Heart left ventricle (tissue), 16 donors: ENCODE measurements at regions not wholly inside any gene's neighbourhood (a gene's known extent, or its start where the extent isn't known, plus 50 kb on each side); places are given as distances from the start of the nearest gene placed in this dataset.

Experiments
- ATAC-seq, 4 donors: fragments of 200-7000 bp; cut with Tn5 transposase; one replicate each; pipeline ENCODE4 v1.9.1; 2020 to 2022; ENCODE audit warnings: moderate library complexity in 4 of 4, mild to moderate bottlenecking in 3 of 4, moderate number of reproducible peaks in 1 of 4
- DNase-seq, 5 donors: peaks; one replicate each; pipeline ENCODE4 v3.0.0-alpha.2; 2020
- H3K27ac ChIP-seq, 12 donors: fragments of 200-600 bp; sonication (generic) in 4 of 12; one replicate each; pipeline versions ENCODE4 v1.5.0 to v1.8.0; 2016 to 2022; ENCODE audit warnings: mild to moderate bottlenecking in 2 of 12
- H3K27me3 ChIP-seq, 9 donors: fragments of 200-600 bp; sonication (generic) in 2 of 9; one replicate each; pipeline versions ENCODE4 v1.5.1 to v1.8.0; 2016 to 2022; ENCODE audit warnings: mild to moderate bottlenecking in 3 of 9
- H3K36me3 ChIP-seq, 9 donors: fragments of 200-600 bp; sonication (generic) in 2 of 9; one replicate each; pipeline versions ENCODE4 v1.5.0 to v1.8.0; 2018 to 2022; ENCODE audit warnings: mild to moderate bottlenecking in 2 of 9
- H3K4me1 ChIP-seq, 12 donors: fragments of 200-600 bp; sonication (generic) in 4 of 12; one replicate each; pipeline versions ENCODE4 v1.5.0 to v1.8.0; 2016 to 2022; ENCODE audit warnings: mild to moderate bottlenecking in 3 of 12
- H3K4me3 ChIP-seq, 12 donors: fragments of 200-600 bp; sonication (generic) in 4 of 12; one replicate each; pipeline versions ENCODE4 v1.5.0 to v1.8.0; 2017 to 2022; ENCODE audit warnings: mild to moderate bottlenecking in 9 of 12, moderate library complexity in 4 of 12
- H3K9me3 ChIP-seq, 12 donors: fragments of 200-600 bp; sonication (generic) in 4 of 12; one replicate each; pipeline versions ENCODE4 v1.5.0 to v1.8.0; 2016 to 2022; ENCODE audit warnings: mild to moderate bottlenecking in 1 of 12
- POLR2A ChIP-seq, 2 donors: fragments of 450-650 bp; IDR thresholded peaks; one replicate each; pipeline ENCODE4 v1.6.1; 2017; ENCODE audit warnings: antibody characterized with exemption in 2 of 2, mild to moderate bottlenecking in 2 of 2, moderate library complexity in 2 of 2
- WGBS, 4 donors: extraction: QIAGEN DNeasy Blood & Tissue Kit in 2 of 4; methylation state at CpG; one replicate each; pipeline versions ENCODE4 v1.1.5 to v1.1.7; 2013 to 2018; 5-methylcytosine and 5-hydroxymethylcytosine counted together
- intact Hi-C, 10 donors: fragments of 100-400 bp; cut with DNase I; formaldehyde crosslinking; loops; one replicate each; pipeline versions ENCODE4 v1.11.1 to v1.14.2; 2022
- TF ChIP-seq, protein P1 (sequence below), 12 donors: fragments of 200-600 bp; sonication (generic) in 4 of 12; IDR thresholded peaks; one replicate each; pipeline versions ENCODE4 v1.5.0 to v1.8.0; 2018 to 2022; ENCODE audit warnings: antibody characterized with exemption in 12 of 12, mild to moderate bottlenecking in 5 of 12
- donor health status: ischemic (EF 13 %, LVEDD 7.1; RV severe dilation, severe dysfunction).
- donor health status: healthy with polysubstance abuse.
- donor health status: DM: no; HTN: yes; CAD: no.
- donor health status: DM: no; HTN: no; CAD: no.
- donor health status: ischemic (EF 25% LVEDD 6.9; RV normal size, moderate dysfunction).
- donor health status: ischemic (EF 25% LVEDD 5.7; RV mildly dilated, moderate dysfunction).
- donor health status: healthy.
- donor health status: DM: yes; HTN: yes; CAD: no.
- donor health status: ischemic (EF 35%, LVEDD 5.7; RV mildly dilated, moderate dysfunction).
- donor health status: nonischemic (EF 11% LVEDD 7.7; RV severe dilation, severe dysfunction).
- donor health status: DM: yes; HTN: yes; CAD: no.
- donor health status: PGD.
- donor health status: ischemic (EF 29% LVEDD 5.4; RV normal size, mild dysfunction).
- donor health status: nonischemic (EF 23%, LVEDD 6.1; RV moderate dilation, normal function).

DNA sequence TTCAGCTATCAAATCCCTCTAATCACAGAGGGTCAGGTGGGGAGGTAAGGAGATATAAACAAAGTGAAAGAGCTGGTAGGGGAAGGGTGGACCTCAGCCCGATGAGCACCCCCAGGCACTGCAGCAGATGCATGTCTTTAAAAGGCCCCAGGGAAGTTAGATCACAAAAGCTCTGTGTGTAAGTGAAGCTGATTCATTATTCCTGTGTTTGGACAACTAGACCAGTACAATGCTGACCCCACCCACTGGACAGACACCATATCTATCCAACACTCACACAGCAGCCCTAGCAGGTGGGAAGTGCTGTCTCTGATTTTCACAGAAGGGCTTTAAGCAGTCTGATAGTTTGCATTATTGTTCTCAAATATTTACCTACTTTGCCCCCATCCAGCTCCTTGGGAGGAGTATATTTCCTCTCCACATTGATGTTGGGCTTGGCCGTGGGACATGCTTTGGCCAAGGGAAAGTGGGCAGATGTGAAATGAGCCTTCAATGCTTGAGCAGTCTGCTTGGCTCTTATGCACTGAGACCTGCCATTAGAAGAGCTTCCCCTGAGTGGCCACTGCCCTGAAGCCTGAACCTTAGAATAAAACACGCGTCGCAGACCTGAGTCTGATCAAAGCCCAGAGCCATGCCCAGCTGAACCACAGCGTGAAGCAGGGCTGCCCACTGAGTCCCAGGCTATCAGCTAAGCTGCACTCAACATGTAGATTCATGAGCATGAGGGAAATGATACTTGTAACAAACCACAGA lies 111.4 kb downstream of the COPS8 start:
- Histone ChIP-seq H3K4me3 (no peak overlapping the region), H3K27ac (peak overlapping the region in 8 of 12 donors; percentile 13 to 54 (median 38)), H3K36me3 (no peaks in the 10 kb centered on the region), H3K27me3 (no peaks in the 10 kb centered on the region), H3K9me3 (no peaks in the 10 kb centered on the region), H3K4me1 (peaks cover 0 to 37% (median 4%) of the 10 kb centered on the region in 12 donors)
- intact Hi-C loops: no loop called here
- TF ChIP-seq POLR2A (IDR thresholded peaks at IDR 0.05): no peak
- TF ChIP-seq, protein P1, sequence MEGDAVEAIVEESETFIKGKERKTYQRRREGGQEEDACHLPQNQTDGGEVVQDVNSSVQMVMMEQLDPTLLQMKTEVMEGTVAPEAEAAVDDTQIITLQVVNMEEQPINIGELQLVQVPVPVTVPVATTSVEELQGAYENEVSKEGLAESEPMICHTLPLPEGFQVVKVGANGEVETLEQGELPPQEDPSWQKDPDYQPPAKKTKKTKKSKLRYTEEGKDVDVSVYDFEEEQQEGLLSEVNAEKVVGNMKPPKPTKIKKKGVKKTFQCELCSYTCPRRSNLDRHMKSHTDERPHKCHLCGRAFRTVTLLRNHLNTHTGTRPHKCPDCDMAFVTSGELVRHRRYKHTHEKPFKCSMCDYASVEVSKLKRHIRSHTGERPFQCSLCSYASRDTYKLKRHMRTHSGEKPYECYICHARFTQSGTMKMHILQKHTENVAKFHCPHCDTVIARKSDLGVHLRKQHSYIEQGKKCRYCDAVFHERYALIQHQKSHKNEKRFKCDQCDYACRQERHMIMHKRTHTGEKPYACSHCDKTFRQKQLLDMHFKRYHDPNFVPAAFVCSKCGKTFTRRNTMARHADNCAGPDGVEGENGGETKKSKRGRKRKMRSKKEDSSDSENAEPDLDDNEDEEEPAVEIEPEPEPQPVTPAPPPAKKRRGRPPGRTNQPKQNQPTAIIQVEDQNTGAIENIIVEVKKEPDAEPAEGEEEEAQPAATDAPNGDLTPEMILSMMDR (IDR thresholded peaks at IDR 0.05): no peak
- DNase-seq (no peak), ATAC-seq (peak in 3 of 4 donors; percentile 54 to 78 (median 66))
- WGBS, 4 donors: 80 to 92% (median 85%) methylated on average over 4 to 6 of the region's 6 CpGs

DNA sequence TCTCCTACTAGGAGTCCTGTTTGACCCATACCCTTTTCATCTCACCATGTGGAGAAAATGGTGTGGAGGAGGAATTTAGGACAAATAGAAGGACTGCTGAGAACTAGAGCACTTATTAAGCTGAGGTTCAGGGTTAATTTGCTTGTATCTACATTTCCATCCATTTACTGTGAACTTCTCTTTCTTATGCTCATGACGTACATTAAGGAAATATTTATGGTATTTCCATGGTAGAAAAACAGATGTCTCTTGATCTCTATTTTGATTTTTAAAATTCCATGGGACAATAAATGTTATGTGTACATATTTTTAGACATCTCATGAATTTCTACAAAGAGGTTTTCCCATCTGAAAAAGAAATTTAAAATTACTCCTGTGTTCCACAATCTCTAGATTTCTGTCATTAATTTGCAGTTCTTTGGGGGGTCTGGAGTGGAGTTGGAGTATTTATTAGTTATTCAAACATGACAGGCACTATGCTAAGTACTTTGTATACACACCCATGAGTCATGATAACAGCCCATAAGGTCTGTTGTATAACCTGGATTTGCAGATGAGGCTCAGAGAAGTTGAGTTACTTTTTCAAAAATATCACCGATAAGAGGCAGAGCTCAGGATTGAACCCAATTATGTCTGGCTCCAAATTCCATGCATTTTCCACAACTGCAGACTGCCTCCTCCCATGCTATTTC lies 112.6 kb downstream of the COPS8 start:
- H3K27ac ChIP-seq: peak overlapping the region in 2 of 12 donors; percentile 17 to 25
- 63 to 78% (median 73%) methylated on average over 2 of the region's 2 CpGs for WGBS, 4 donors
- H3K27me3 ChIP-seq: no peaks in the 10 kb centered on the region
- H3K9me3 ChIP-seq: no peaks in the 10 kb centered on the region
- peaks cover 0 to 33% (median 4%) of the 10 kb centered on the region in 12 donors for H3K4me1 ChIP-seq
- TF ChIP-seq POLR2A (IDR thresholded peaks at IDR 0.05): no peak
- TF ChIP-seq, protein P1 (IDR thresholded peaks at IDR 0.05): no peak
- no peak overlapping the region for H3K4me3 ChIP-seq
- no peak for ATAC-seq
- no peak for DNase-seq
- no peaks in the 10 kb centered on the region for H3K36me3 ChIP-seq
- intact Hi-C loops: no loop called here

- no peak for ATAC-seq
- intact Hi-C loops: no loop called here
- no peaks in the 10 kb centered on the region for H3K27me3 ChIP-seq
- 68 to 79% (median 76%) methylated on average over 1 of the region's 1 CpG for WGBS, 4 donors
- no peaks in the 10 kb centered on the region for H3K36me3 ChIP-seq
- H3K27ac ChIP-seq: peak overlapping the region in 3 of 12 donors; percentile 24 to 38 (median 25)
- DNase-seq: no peak
- no peak overlapping the region for H3K4me3 ChIP-seq
- peaks cover 0 to 33% (median 4%) of the 10 kb centered on the region in 12 donors for H3K4me1 ChIP-seq
- no peaks in the 10 kb centered on the region for H3K9me3 ChIP-seq
- TF ChIP-seq, protein P1 (IDR thresholded peaks at IDR 0.05): no peak
- no peak for TF ChIP-seq POLR2A (IDR thresholded peaks at IDR 0.05)
These were observed 113.4 kb downstream of the COPS8 start for GRCh38 chr2:237199082-237199481.

DNA sequence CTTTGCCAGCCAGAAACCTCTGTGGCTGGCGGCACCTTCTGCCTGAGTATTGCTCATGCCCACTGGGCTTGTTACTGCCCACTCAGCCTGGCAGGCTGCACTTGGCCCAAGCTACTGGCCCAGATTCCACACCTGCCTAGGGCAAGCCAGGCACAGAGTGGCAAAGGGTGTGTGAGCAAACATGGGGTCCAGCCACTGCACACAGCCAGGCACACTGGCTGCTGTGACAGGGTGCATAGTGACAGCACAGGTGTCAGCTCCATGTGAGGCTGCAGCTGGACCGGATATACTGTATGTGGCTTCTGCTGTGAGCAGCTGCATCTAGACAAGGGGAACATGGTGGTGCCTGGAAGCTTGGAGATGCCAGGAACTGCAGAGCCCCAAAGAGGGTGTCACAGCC lies 113.9 kb downstream of the COPS8 start:
- ATAC-seq: no peak
- no peaks in the 10 kb centered on the region for H3K9me3 ChIP-seq
- DNase-seq: no peak
- H3K27ac ChIP-seq: peak overlapping the region in 3 of 12 donors; percentile 24 to 38 (median 25)
- intact Hi-C loops: no loop called here
- H3K4me1 ChIP-seq: peaks cover 0 to 33% (median 5%) of the 10 kb centered on the region in 12 donors
- 80 to 100% (median 95%) methylated on average over 1 to 2 of the region's 2 CpGs for WGBS, 4 donors
- no peak for TF ChIP-seq POLR2A (IDR thresholded peaks at IDR 0.05)
- TF ChIP-seq, protein P1 (IDR thresholded peaks at IDR 0.05): no peak
- H3K36me3 ChIP-seq: no peaks in the 10 kb centered on the region
- H3K27me3 ChIP-seq: no peaks in the 10 kb centered on the region
- no peak overlapping the region for H3K4me3 ChIP-seq
